Kidney capillary endothelial cell (primary cell): ENCODE measurements at regions not wholly inside any gene's neighbourhood (a gene's known extent, or its start where the extent isn't known, plus 50 kb on each side); places are given as distances from the start of the nearest gene placed in this dataset.

Source experiments
- DNase-seq: peaks from one replicate; pipeline ENCODE4 v3.0.0-alpha.2; 2018; ENCODE audit warnings: low spot score

GRCh38 chrX:13147733-13148132, 103.3 kb upstream of the FAM9C start:
- DNase-seq: no peak

DNA sequence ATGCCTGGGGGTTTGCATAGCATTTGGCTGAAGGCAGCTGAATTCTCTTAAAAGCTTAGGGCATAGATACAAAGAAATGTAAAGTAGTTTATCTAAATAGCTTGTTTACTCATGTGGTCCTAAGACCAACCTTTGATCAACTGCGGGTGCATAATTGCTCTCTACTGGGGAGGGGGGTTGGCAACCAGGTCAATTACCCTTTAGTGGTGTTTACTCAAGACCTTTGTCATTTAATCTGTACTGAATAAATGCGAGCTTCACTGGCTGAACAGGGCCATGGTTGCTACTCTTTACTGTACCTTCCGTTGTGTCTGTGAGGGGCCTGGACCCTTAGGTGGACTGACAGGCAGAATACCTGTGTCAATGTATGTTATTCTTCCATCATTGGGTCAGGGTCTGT, 102.7 kb upstream of the FAM9C start:
- DNase-seq: no peak

GRCh38 chrX:13144927-13145655, 100.7 kb upstream of the FAM9C start:
- DNase-seq: no peak

- no peak for DNase-seq
These were observed 98.5 kb upstream of the FAM9C start for GRCh38 chrX:13142891-13143290.

GRCh38 chrX:13140007-13140406, 95.6 kb upstream of the FAM9C start:
- no peak for DNase-seq

GRCh38 chrX:13131396-13132137, 87.1 kb upstream of the FAM9C start:
- DNase-seq: no peak

- DNase-seq: no peak
These were observed 86.4 kb upstream of the FAM9C start for GRCh38 chrX:13130816-13131215.

- no peak for DNase-seq
These were observed 83.7 kb upstream of the FAM9C start for GRCh38 chrX:13128104-13128503.

DNA sequence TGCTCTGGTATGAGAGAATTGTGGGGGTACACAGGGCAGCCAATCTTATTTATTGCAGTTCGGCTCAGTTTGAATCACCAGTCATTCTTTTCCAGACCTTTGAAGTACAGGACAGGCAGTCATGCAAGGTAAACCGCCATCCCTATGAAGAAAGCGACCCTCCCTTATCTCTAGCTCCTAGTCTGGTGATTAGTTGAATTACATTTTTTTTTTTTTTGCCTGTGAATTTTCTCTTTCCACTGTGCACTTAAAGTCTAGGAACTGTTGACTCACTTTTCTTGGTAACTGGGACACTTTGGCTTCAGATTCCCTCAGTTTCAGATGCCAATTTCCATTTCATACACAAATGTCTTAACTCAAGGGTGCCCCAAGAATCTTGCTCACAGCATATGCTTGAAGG, 82.4 kb upstream of the FAM9C start:
- DNase-seq: no peak

DNA sequence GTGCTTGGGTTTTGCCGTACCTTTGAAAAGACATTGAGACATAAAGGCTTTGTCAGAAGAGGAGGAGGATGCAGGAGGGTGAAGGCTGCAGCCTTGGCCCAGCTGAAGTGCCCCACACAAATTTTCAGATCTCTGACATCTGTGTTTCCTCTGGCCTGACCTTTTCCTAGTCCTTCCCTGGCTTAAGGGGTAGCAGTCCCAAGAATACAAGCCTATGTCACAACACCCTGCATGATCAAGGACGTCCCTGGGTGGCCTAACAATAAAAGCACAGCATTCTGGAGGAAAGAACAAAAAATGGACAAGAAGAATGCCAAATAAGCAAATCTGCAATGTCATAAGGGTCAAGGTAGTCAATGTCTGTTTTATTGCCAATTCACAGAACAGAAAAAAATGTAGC, 80.8 kb upstream of the FAM9C start:
- no peak for DNase-seq

GRCh38 chrX:13123857-13124345, 79.5 kb upstream of the FAM9C start:
- no peak for DNase-seq

- DNase-seq: no peak
These were observed 78.9 kb upstream of the FAM9C start for GRCh38 chrX:13123247-13123856.

DNA sequence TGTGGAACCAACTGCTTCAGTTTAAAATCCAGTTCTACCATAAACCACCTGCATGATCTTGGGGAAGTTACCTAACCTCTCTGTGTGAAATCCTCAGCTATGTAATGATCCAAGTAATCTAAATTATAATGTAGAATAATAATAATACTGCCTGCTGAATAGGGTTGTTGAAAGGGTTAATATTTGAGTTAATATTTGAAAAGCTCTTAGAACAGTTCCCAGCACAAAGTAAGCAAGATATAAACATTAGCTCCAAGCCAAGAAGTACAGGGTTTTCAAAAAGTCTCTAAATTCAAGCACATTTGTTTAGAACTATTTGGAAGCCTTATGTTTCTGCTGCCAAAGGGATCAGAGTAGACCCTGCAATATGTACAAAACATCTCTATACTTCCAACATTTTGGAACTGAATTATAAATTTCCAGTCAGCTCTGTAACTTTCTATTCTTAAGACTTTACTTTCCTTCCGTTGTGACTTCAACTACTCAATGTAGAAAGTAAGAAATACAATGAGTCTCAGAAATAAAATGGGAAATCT, 76.7 kb upstream of the FAM9C start:
- no peak for DNase-seq

GRCh38 chrX:13120017-13120416, 75.6 kb upstream of the FAM9C start:
- DNase-seq: no peak

DNA sequence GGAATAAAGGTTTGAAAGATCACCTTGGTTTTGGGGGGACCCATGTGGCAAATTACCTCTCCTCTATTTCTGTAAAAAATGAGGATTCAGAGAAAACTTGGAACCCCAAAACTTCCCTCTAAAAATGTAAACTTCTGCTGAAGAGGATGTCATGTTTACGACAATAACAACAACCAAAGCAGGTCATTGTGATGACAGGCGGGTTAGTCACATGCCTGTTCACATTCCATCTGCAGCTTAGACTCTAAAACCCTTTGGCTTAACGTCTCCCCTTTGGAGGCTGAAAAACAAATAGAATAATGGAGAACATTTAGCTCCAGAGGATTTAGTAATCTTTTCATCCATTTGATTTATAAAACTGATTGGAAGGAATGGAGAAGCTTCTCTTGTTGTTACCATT, 75.0 kb upstream of the FAM9C start:
- no peak for DNase-seq

- no peak for DNase-seq
These were observed 70.9 kb upstream of the FAM9C start for GRCh38 chrX:13115146-13115855.

DNA sequence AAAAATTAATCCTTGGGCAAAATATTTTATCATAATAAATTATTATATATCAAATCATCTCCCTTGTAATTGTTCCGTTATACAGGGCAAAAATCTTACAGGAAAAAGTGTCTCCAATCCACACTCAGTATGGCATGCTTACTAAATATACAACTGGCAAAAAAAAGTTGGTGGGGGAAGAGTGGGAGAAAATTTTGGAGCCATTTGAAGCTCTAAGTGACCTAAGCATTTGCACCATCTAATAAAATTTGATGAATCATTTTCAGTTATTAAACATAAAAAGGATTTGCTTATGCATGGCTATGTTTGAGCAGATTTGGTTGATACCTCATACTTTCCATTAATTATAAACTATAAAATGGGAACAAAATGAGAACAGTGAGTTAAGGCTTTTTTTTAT, 68.1 kb upstream of the FAM9C start:
- no peak for DNase-seq

GRCh38 chrX:13110433-13111324, 66.3 kb upstream of the FAM9C start:
- DNase-seq: no peak

DNA sequence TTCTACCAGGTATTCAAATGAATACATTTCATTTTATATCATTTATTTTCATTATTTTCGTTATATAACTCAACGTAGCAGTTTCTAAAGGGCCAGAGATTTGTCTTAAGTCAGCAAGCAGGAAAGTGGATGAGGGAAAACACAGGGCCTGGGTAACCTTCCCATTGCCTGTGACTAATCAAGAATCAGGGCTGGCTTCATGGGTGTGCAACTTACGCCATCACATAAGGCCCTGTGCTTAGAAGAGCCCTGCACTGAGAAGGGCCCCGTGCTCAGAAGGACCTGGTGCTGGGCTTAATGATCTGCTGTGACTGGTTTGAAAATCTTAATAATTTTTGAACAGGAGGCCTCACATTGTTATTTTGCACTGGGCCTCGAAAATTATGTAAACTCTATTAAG, 65.4 kb upstream of the FAM9C start:
- no peak for DNase-seq

- no peak for DNase-seq
These were observed 59.5 kb upstream of the FAM9C start for GRCh38 chrX:13103914-13104274.

DNA sequence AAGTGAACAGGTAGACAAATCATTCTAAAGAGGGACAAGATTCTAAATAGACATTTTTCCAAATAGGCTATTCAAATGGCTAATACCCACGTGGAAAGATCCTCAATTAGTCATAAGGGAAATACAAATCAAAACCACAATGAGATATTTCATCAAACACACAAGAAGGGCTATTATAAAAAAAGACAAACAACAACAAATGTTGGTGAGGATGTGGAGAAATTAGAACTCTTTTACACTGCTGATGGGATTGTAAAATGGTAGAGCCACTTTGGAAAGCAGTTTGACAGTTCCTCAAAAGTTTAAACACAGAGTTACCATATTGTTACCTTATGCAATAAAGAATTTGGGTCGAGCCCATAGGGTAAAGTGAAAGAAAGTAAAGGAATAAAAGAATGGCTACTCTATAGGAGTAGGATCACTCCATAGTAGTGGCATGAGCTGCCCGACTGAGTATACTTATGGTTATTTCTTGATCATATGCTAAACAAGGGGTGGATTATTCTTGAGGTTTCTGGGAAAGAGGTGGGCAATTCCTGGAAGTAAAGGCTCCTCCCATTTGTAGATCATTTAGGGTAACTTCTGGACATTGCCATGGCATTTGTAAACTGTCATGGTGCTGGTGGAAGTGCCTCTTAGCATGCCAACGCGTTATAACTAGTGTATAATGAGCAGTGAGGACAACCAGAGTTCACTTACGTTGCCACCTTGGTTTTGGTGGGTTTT, 58.9 kb upstream of the FAM9C start:
- DNase-seq: no peak
